GM19025 (cell line): ENCODE measurements at regions not wholly inside any gene's neighbourhood (a gene's known extent, or its start where the extent isn't known, plus 50 kb on each side); places are given as distances from the start of the nearest gene placed in this dataset.

Experiments used
- ATAC-seq: cut with Tn5 transposase; IDR thresholded peaks from one replicate; pipeline ENCODE4 v1.9.1; 2021; ENCODE audit warnings: mild to moderate bottlenecking, low read depth, moderate library complexity; ENCODE audit not compliant: unreplicated experiment

- no peak for ATAC-seq
Observed at GRCh38 chr4:79107014-79107413, 167.8 kb upstream of the PAQR3 start.

GRCh38 chr4:79088946-79089691 lies 149.9 kb upstream of the PAQR3 start:
- ATAC-seq, result no peak

- ATAC-seq, result no peak
Observed at GRCh38 chr4:79087071-79087470, 147.8 kb upstream of the PAQR3 start.

GRCh38 chr4:79083406-79084010 lies 144.3 kb upstream of the PAQR3 start:
- no peak for ATAC-seq

- ATAC-seq, result no peak
Observed at GRCh38 chr4:79082997-79083396, 143.8 kb upstream of the PAQR3 start.

GRCh38 chr4:79081973-79082372 lies 142.7 kb upstream of the PAQR3 start:
- ATAC-seq, result no peak

- no peak for ATAC-seq
Observed at GRCh38 chr4:79078339-79078738, 139.1 kb upstream of the PAQR3 start.

GRCh38 chr4:79074040-79074439 lies 134.8 kb upstream of the PAQR3 start:
- ATAC-seq, result no peak

GRCh38 chr4:79073471-79073870 lies 134.2 kb upstream of the PAQR3 start:
- ATAC-seq, result no peak

GRCh38 chr4:79065262-79065661 lies 126.0 kb upstream of the PAQR3 start:
- no peak for ATAC-seq

GRCh38 chr4:79064806-79065205 lies 125.6 kb upstream of the PAQR3 start:
- no peak for ATAC-seq

GRCh38 chr4:79059631-79060399 lies 120.6 kb upstream of the PAQR3 start:
- no peak for ATAC-seq

GRCh38 chr4:79057772-79058171 lies 118.5 kb upstream of the PAQR3 start:
- ATAC-seq, result no peak

GRCh38 chr4:79053754-79054153 lies 114.5 kb upstream of the PAQR3 start:
- ATAC-seq, result no peak

- no peak for ATAC-seq
Observed at GRCh38 chr4:79050541-79050880, 111.3 kb upstream of the PAQR3 start.

- ATAC-seq, result no peak
Observed at GRCh38 chr4:79049840-79050540, 110.8 kb upstream of the PAQR3 start.

GRCh38 chr4:79048878-79049277 lies 109.6 kb upstream of the PAQR3 start:
- no peak for ATAC-seq

- ATAC-seq, result no peak
Observed at GRCh38 chr4:79047316-79047715, 108.1 kb upstream of the PAQR3 start.

GRCh38 chr4:79046016-79046592 lies 106.9 kb upstream of the PAQR3 start:
- no peak for ATAC-seq

- no peak for ATAC-seq
Observed at GRCh38 chr4:79044141-79044659, 105.0 kb upstream of the PAQR3 start.

GRCh38 chr4:79043138-79043537 lies 103.9 kb upstream of the PAQR3 start:
- no peak for ATAC-seq
